Neural progenitor cell (in vitro differentiated cells): ENCODE measurements at regions not wholly inside any gene's neighbourhood (a gene's known extent, or its start where the extent isn't known, plus 50 kb on each side); places are given as distances from the start of the nearest gene placed in this dataset.

Experiments
- EZH2 ChIP-seq: fragments of 200-600 bp; sonication (generic); IDR thresholded peaks from 2 replicates; pipeline ENCODE4 v1.6.1; 2017; ENCODE audit warnings: antibody characterized with exemption, mild to moderate bottlenecking, moderate library complexity
- TF ChIP-seq, protein P1 (sequence below): fragments of 200-600 bp; sonication (generic); IDR thresholded peaks from 2 replicates; pipeline ENCODE4 v1.5.1; 2017; ENCODE audit warnings: antibody characterized with exemption, mild to moderate bottlenecking

DNA sequence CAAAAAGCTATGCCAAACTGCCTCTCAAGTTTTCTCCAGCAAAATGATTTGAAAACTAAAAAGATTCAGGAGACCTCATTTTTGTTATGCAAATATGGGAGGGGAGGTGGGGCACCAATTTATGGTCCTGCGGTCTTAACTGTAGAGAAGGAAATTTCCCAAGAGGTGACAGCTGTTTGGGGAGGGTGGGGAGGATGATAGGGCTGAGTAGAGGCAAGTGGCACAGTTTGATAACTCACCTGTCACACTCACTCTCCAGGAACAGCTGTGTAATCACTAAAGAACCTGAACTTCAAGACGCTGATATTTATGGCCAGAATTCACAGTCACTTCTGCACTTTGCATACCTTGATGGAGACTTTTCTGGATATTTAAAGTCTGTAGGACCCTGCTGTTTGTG, 232.9 kb upstream of the STARD13 start:
- TF ChIP-seq, protein P1, sequence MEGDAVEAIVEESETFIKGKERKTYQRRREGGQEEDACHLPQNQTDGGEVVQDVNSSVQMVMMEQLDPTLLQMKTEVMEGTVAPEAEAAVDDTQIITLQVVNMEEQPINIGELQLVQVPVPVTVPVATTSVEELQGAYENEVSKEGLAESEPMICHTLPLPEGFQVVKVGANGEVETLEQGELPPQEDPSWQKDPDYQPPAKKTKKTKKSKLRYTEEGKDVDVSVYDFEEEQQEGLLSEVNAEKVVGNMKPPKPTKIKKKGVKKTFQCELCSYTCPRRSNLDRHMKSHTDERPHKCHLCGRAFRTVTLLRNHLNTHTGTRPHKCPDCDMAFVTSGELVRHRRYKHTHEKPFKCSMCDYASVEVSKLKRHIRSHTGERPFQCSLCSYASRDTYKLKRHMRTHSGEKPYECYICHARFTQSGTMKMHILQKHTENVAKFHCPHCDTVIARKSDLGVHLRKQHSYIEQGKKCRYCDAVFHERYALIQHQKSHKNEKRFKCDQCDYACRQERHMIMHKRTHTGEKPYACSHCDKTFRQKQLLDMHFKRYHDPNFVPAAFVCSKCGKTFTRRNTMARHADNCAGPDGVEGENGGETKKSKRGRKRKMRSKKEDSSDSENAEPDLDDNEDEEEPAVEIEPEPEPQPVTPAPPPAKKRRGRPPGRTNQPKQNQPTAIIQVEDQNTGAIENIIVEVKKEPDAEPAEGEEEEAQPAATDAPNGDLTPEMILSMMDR = no peak
- TF ChIP-seq EZH2 = no peak
